Activated T-cell treated with anti-CD3 and anti-CD28 coated beads, Interleukin-2, amount 50 U/mL, for 72 hours (primary cell): ENCODE measurements at regions not wholly inside any gene's neighbourhood (a gene's known extent, or its start where the extent isn't known, plus 50 kb on each side); places are given as distances from the start of the nearest gene placed in this dataset.
A peak's percentile ranks its signal among the peaks of the same experiment; 100 is the strongest.
"Not testable (repeated sequence)": the region's sequence is repeated elsewhere in the genome, so short reads cannot be mapped to it uniquely, and the experiment has no call there.

ENCODE experiments used
- ATAC-seq, 2 donors: fragments of 150-1000 bp; cut with Tn5 transposase; replicated peaks in 1 of 2; 2 replicates each; pipeline ENCODE4 v1.10.0; 2021; ENCODE audit warnings: moderate library complexity in 2 of 2, mild to moderate bottlenecking in 1 of 2
- DNase-seq, 2 donors: peaks; one replicate each; pipeline ENCODE4 v3.0.0; 2021 to 2022; ENCODE audit warnings: mixed read lengths in 1 of 2
- H3K27ac Mint-ChIP-seq: one replicate; pipeline ENCODE4 v1.8.0; 2022; ENCODE audit warnings: mild to moderate bottlenecking, moderate library complexity, mixed read lengths
- H3K27me3 Mint-ChIP-seq: one replicate; pipeline ENCODE4 v1.8.0; 2022; ENCODE audit warnings: low read depth, mixed read lengths
- H3K36me3 Mint-ChIP-seq, 2 donors: one replicate each; pipeline ENCODE4 v1.8.0; 2022; ENCODE audit warnings: mixed read lengths in 2 of 2, mild to moderate bottlenecking in 1 of 2; ENCODE audit not compliant: insufficient read depth in 2 of 2
- H3K4me1 Mint-ChIP-seq: one replicate; pipeline ENCODE4 v1.8.0; 2022; ENCODE audit warnings: low read depth, mixed read lengths
- H3K4me3 Mint-ChIP-seq, 2 donors: one replicate each; pipeline ENCODE4 v1.8.0; 2022; ENCODE audit warnings: mild to moderate bottlenecking in 2 of 2, mixed read lengths in 2 of 2, moderate library complexity in 2 of 2
- H3K9me3 Mint-ChIP-seq, 2 donors: one replicate each; pipeline ENCODE4 v1.8.0; 2022; ENCODE audit warnings: mixed read lengths in 2 of 2

- no peak for ATAC-seq
Measured at GRCh38 chr1:78263459-78263858, 217.7 kb downstream of the GIPC2 start.

GRCh38 chr1:78263946-78264345 is 218.2 kb downstream of the GIPC2 start:
- H3K4me3 Mint-ChIP-seq, result no peak overlapping the region
- ATAC-seq (no peak), DNase-seq (no peak)
- peaks cover 4 to 5% of the 10 kb centered on the region in 2 donors for H3K9me3 Mint-ChIP-seq
- H3K27me3 Mint-ChIP-seq, result no peaks in the 10 kb centered on the region
- H3K4me1 Mint-ChIP-seq, result no peaks in the 10 kb centered on the region
- no peaks in the 10 kb centered on the region for H3K36me3 Mint-ChIP-seq
- no peak overlapping the region for H3K27ac Mint-ChIP-seq

More at GRCh38 chr1:78263459-78263858, 217.7 kb downstream of the GIPC2 start:
- Mint-ChIP-seq H3K9me3 (peaks cover 4 to 5% of the 10 kb centered on the region in 2 donors), H3K27me3 (no peaks in the 10 kb centered on the region), H3K4me1 (no peaks in the 10 kb centered on the region), H3K27ac (no peak overlapping the region), H3K36me3 (no peaks in the 10 kb centered on the region), H3K4me3 (no peak overlapping the region)
- no peak for DNase-seq

DNA sequence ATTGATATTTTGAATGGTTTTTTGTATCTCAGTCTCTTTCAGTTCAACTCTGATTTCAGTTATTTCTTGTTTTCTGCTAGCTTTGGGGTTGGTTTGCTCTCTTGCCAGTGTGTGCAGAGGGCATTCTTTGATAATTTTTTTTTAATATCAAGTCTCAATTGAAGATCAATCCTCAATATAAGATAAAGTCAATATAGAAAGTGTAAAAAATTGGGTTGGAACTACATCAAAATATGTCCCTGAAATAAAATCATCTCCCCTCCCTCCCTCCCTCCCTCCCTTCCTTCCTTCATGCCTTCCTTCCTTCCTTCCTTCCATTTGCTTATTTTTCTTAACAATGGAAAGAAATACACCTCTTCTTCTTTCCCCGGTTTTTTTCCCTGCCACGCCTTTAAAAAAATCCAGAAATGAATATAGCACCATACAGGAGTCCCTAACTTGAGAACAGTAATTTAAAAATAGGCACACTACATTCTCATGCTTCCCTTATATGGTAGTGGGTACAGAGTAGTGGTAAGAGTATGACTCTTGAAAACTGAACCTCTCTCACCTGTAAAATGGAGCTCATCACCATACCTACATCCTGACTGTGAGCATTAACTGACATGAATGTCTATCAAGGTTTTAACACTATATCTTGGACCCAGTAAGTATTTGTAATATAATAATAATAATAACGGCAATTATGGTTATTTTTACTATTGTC is 221.9 kb downstream of the GIPC2 start:
- no peak for ATAC-seq
- no peaks in the 10 kb centered on the region for H3K4me1 Mint-ChIP-seq
- H3K9me3 Mint-ChIP-seq, result peaks cover 0 to 3% of the 10 kb centered on the region in 2 donors
- no peaks in the 10 kb centered on the region for H3K27me3 Mint-ChIP-seq
- no peak for DNase-seq
- H3K4me3 Mint-ChIP-seq, result no peak overlapping the region
- H3K36me3 Mint-ChIP-seq, result no peaks in the 10 kb centered on the region
- no peak overlapping the region for H3K27ac Mint-ChIP-seq

GRCh38 chr1:78269591-78269990 is 221.2 kb upstream of the PTGFR start:
- Mint-ChIP-seq H3K27me3 (peaks cover 5% of the 10 kb centered on the region), H3K4me1 (no peaks in the 10 kb centered on the region), H3K4me3 (no peak overlapping the region), H3K27ac (no peak overlapping the region), H3K36me3 (no peaks in the 10 kb centered on the region), H3K9me3 (no peaks in the 10 kb centered on the region)
- ATAC-seq (no peak), DNase-seq (no peak)

GRCh38 chr1:78271423-78271822 is 219.4 kb upstream of the PTGFR start:
- DNase-seq, H3K27ac Mint-ChIP-seq, H3K4me3 Mint-ChIP-seq, ATAC-seq, H3K9me3 Mint-ChIP-seq, H3K36me3 Mint-ChIP-seq, H3K4me1 Mint-ChIP-seq: not testable (repeated sequence)
- peaks cover 13% of the 10 kb centered on the region for H3K27me3 Mint-ChIP-seq

- H3K4me3 Mint-ChIP-seq, result no peak overlapping the region
- ATAC-seq (no peak), DNase-seq (no peak)
- no peaks in the 10 kb centered on the region for H3K4me1 Mint-ChIP-seq
- no peak overlapping the region for H3K27ac Mint-ChIP-seq
- no peaks in the 10 kb centered on the region for H3K9me3 Mint-ChIP-seq
- H3K36me3 Mint-ChIP-seq, result no peaks in the 10 kb centered on the region
- peaks cover 13% of the 10 kb centered on the region for H3K27me3 Mint-ChIP-seq
Measured at GRCh38 chr1:78274814-78275213, 216.0 kb upstream of the PTGFR start.

DNA sequence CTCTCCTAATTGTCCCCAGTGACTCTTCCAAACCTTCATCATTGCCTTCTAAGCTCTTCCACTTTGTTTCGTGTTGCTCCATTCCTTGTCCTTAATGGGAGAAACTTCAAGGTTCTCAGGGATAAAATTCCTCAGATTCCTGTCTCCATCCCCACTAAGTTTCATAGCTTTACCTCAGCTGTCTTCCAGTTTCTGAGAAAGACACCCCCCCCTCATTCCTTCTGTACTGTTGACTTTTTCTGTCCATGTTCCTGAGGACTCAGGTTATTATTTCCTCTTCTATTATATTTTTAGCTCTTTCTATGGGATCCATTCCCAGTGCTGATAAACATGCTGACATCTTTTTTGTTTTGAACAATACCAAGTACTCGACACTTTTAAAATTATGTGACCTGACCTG is 215.3 kb upstream of the PTGFR start:
- Mint-ChIP-seq H3K4me1 (no peaks in the 10 kb centered on the region), H3K9me3 (no peaks in the 10 kb centered on the region), H3K27me3 (peaks cover 13% of the 10 kb centered on the region), H3K4me3 (no peak overlapping the region), H3K36me3 (no peaks in the 10 kb centered on the region), H3K27ac (no peak overlapping the region)
- DNase-seq (no peak), ATAC-seq (no peak)

GRCh38 chr1:78275906-78276685 is 214.7 kb upstream of the PTGFR start:
- DNase-seq (no peak), ATAC-seq (no peak)
- Mint-ChIP-seq H3K4me1 (no peaks in the 10 kb centered on the region), H3K4me3 (no peak overlapping the region), H3K9me3 (no peaks in the 10 kb centered on the region), H3K27me3 (peaks cover 13% of the 10 kb centered on the region), H3K36me3 (no peaks in the 10 kb centered on the region), H3K27ac (no peak overlapping the region)

DNA sequence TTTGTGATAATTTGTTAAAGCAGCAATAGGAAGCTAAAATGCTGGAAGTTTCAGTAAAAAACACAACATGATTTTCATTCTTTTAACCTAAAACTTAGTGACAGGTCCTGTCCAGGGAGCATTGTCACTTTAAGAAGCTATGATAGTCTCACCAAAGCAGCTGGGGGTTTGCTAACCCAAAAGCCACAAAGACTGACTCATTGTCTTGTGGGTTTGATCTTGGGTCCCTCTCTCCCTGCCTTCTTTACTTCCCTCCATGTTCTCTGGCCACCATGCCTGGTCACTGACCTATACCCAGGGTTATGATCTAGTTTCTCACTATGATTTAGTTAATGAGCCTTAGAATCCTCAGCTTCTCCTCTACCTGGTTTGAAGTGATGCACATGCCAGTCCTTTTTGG is 213.5 kb upstream of the PTGFR start:
- H3K4me3 Mint-ChIP-seq, result no peak overlapping the region
- DNase-seq (no peak), ATAC-seq (peak; percentile 18 to 39)

GRCh38 chr1:78279051-78279450 is 211.7 kb upstream of the PTGFR start:
- Mint-ChIP-seq H3K27ac (no peak overlapping the region), H3K4me3 (no peak overlapping the region), H3K9me3 (no peaks in the 10 kb centered on the region), H3K36me3 (no peaks in the 10 kb centered on the region), H3K4me1 (no peaks in the 10 kb centered on the region), H3K27me3 (peaks cover 13% of the 10 kb centered on the region)
- DNase-seq (no peak), ATAC-seq (no peak)

More for the DNA sequence above, 213.5 kb upstream of the PTGFR start:
- Mint-ChIP-seq H3K36me3 (no peaks in the 10 kb centered on the region), H3K27ac (no peak overlapping the region), H3K9me3 (no peaks in the 10 kb centered on the region), H3K27me3 (peaks cover 13% of the 10 kb centered on the region), H3K4me1 (no peaks in the 10 kb centered on the region)

GRCh38 chr1:78280626-78281025 is 210.1 kb upstream of the PTGFR start:
- no peak for ATAC-seq
- no peaks in the 10 kb centered on the region for H3K36me3 Mint-ChIP-seq
- no peaks in the 10 kb centered on the region for H3K9me3 Mint-ChIP-seq

DNA sequence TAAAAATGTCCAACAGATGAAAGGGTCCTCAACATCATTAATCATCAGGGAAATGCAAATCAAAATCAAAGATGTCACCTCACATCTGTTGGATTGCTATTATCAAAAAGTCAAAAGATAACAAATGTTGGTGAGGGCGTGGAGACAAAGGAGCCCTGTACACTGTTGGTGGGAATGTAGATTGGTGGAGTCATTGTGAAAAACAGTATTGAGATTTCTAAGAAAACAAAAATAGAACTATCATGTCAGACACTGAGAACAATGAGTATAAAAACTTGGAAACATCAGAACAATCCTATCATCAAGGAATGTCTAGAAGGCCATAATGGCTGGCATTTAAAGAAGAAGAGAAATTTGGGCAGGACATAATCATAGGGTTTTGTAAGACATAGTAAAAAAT is 209.2 kb upstream of the PTGFR start:
- Mint-ChIP-seq H3K27ac (no peak overlapping the region), H3K4me3 (no peak overlapping the region), H3K9me3 (no peaks in the 10 kb centered on the region), H3K36me3 (no peaks in the 10 kb centered on the region), H3K27me3 (no peaks in the 10 kb centered on the region), H3K4me1 (no peaks in the 10 kb centered on the region)
- ATAC-seq, result no peak
- DNase-seq, result no peak

More at GRCh38 chr1:78280626-78281025, 210.1 kb upstream of the PTGFR start:
- Mint-ChIP-seq H3K4me3 (no peak overlapping the region), H3K4me1 (no peaks in the 10 kb centered on the region), H3K27ac (no peak overlapping the region), H3K27me3 (no peaks in the 10 kb centered on the region)
- DNase-seq, result no peak

- H3K27me3 Mint-ChIP-seq, result no peaks in the 10 kb centered on the region
- no peaks in the 10 kb centered on the region for H3K4me1 Mint-ChIP-seq
Measured at GRCh38 chr1:78283691-78284090, 207.1 kb upstream of the PTGFR start.

More at GRCh38 chr1:78283691-78284090, 207.1 kb upstream of the PTGFR start:
- no peak overlapping the region for H3K27ac Mint-ChIP-seq
- no peak overlapping the region for H3K4me3 Mint-ChIP-seq
- ATAC-seq (no peak), DNase-seq (no peak)
- H3K9me3 Mint-ChIP-seq, result no peaks in the 10 kb centered on the region
- H3K36me3 Mint-ChIP-seq, result no peaks in the 10 kb centered on the region
